IMR-90 (cell line): ENCODE measurements at regions not wholly inside any gene's neighbourhood (a gene's known extent, or its start where the extent isn't known, plus 50 kb on each side); places are given as distances from the start of the nearest gene placed in this dataset.

ENCODE experiments used
- ATAC-seq: fragments of 200-7000 bp; cut with Tn5 transposase; 2 replicates; pipeline ENCODE4 v1.9.1; 2020; ENCODE audit warnings: low read depth, mild to moderate bottlenecking, moderate library complexity
- BruUV-seq: library from RNA; stranded (reverse); fragments of 400-500 nt; replicated peaks from 2 replicates; lab custom pipeline; 2021; lab: Mats Ljungman, UMichigan
- CTCF ChIA-PET: fragments of 300-600 bp; formaldehyde crosslinking; extraction: SDS; loops from one replicate; lab custom pipeline; 2021; ENCODE audit warnings: antibody characterized with exemption; lab: Yijun Ruan, JAX
- POLR2A ChIA-PET: fragments of 300-600 bp; sonication (Branson Sonifier 250); formaldehyde crosslinking; loops from one replicate; lab custom pipeline; 2022; ENCODE audit warnings: antibody characterized with exemption; ENCODE audit not compliant: unreplicated experiment; lab: Charles Lee
- DNase-seq: peaks from one replicate; pipeline ENCODE4 v3.0.0; 2013
- H2AFZ ChIP-seq: replicated peaks from 2 replicates; pipeline ENCODE3; 2013; ENCODE audit warnings: low read length, mild to moderate bottlenecking; ENCODE audit not compliant: poor library complexity
- H2AK5ac ChIP-seq: 2 replicates; pipeline ENCODE4 v1.6.1; 2013; ENCODE audit warnings: low read depth, low read length, inconsistent platforms
- H2AK9ac ChIP-seq: replicated peaks from 2 replicates; pipeline ENCODE3; 2013; ENCODE audit warnings: mild to moderate bottlenecking, low read depth, low read length, moderate library complexity; ENCODE audit not compliant: poor library complexity
- H2BK120ac ChIP-seq: 2 replicates; pipeline ENCODE4 v1.6.1; 2013; ENCODE audit warnings: low read depth, low read length, inconsistent platforms
- H2BK15ac ChIP-seq: 3 replicates; pipeline ENCODE4 v1.6.1; 2013; ENCODE audit warnings: low read depth, low read length, inconsistent platforms
- H2BK20ac ChIP-seq: 2 replicates; pipeline ENCODE4 v1.6.1; 2013; ENCODE audit warnings: low read depth, mild to moderate bottlenecking, inconsistent platforms, low read length, moderate library complexity
- H2BK5ac ChIP-seq: 2 replicates; pipeline ENCODE4 v1.6.1; 2013; ENCODE audit warnings: mild to moderate bottlenecking, low read depth, low read length, inconsistent platforms; ENCODE audit not compliant: poor library complexity, severe bottlenecking
- H3K14ac ChIP-seq: replicated peaks from 2 replicates; pipeline ENCODE4 v1.6.1; 2013; ENCODE audit warnings: low read depth, low read length, inconsistent platforms
- H3K18ac ChIP-seq: 2 replicates; pipeline ENCODE4 v1.6.1; 2013; ENCODE audit warnings: low read depth, low read length, control low read depth
- H3K23ac ChIP-seq: 2 replicates; pipeline ENCODE4 v1.6.1; 2013; ENCODE audit warnings: low read depth, low read length, inconsistent platforms
- H3K27ac ChIP-seq: 2 replicates; pipeline ENCODE4 v1.5.1; 2013; ENCODE audit warnings: mild to moderate bottlenecking, control low read depth, low read length; ENCODE audit not compliant: insufficient read depth
- H3K27me3 ChIP-seq: 2 replicates; pipeline ENCODE4 v1.6.1; 2013; ENCODE audit warnings: low read length; ENCODE audit not compliant: control insufficient read depth, insufficient read depth
- H3K36me3 ChIP-seq: 2 replicates; pipeline ENCODE4 v1.6.1; 2013; ENCODE audit warnings: low read length, mixed read lengths; ENCODE audit not compliant: control insufficient read depth, insufficient read depth
- H3K4ac ChIP-seq: 2 replicates; pipeline ENCODE4 v1.6.1; 2013; ENCODE audit warnings: low read depth, low read length, inconsistent platforms
- H3K4me1 ChIP-seq: 2 replicates; pipeline ENCODE4 v1.6.1; 2013; ENCODE audit warnings: low read length, mixed read lengths; ENCODE audit not compliant: control insufficient read depth, insufficient read depth
- H3K4me2 ChIP-seq: 2 replicates; pipeline ENCODE4 v1.6.1; 2013; ENCODE audit warnings: low read depth, mild to moderate bottlenecking, control low read depth, low read length, moderate library complexity
- H3K4me3 ChIP-seq: 2 replicates; pipeline ENCODE4 v1.5.1; 2013; ENCODE audit warnings: low read depth, mild to moderate bottlenecking, control low read depth, low read length, moderate library complexity; ENCODE audit not compliant: insufficient read depth
- H3K56ac ChIP-seq: 2 replicates; pipeline ENCODE4 v1.6.1; 2013; ENCODE audit warnings: low read length, inconsistent platforms; ENCODE audit not compliant: insufficient read depth; ENCODE audit errors: extremely low read depth
- H3K79me1 ChIP-seq, 2 experiments: 2 replicates each; pipeline ENCODE4 v1.6.1; 2013; ENCODE audit warnings: low read length in 2 of 2, inconsistent platforms in 1 of 2, low read depth in 1 of 2
- H3K9ac ChIP-seq: 2 replicates; pipeline ENCODE4 v1.6.1; 2013; ENCODE audit warnings: low read depth, low read length, control low read depth
- H3K9me1 ChIP-seq: 2 replicates; pipeline ENCODE4 v1.6.1; 2013; ENCODE audit warnings: low read length, inconsistent platforms; ENCODE audit not compliant: insufficient read depth
- H3K9me3 ChIP-seq: 2 replicates; pipeline ENCODE4 v1.6.1; 2013; ENCODE audit warnings: low read length; ENCODE audit not compliant: control insufficient read depth, insufficient read depth
- H4K20me1 ChIP-seq: 2 replicates; pipeline ENCODE4 v1.6.1; 2013; ENCODE audit warnings: low read length, inconsistent platforms; ENCODE audit not compliant: insufficient read depth
- H4K5ac ChIP-seq: 2 replicates; pipeline ENCODE4 v1.6.1; 2013; ENCODE audit warnings: mild to moderate bottlenecking, low read depth, low read length, control low read depth
- H4K8ac ChIP-seq, 2 experiments: 2 replicates each; pipeline ENCODE4 v1.6.1; 2013; ENCODE audit warnings: low read depth in 2 of 2, low read length in 2 of 2, control low read depth in 1 of 2, inconsistent platforms in 1 of 2
- H4K91ac ChIP-seq: 2 replicates; pipeline ENCODE4 v1.6.1; 2013; ENCODE audit warnings: low read depth, low read length, inconsistent platforms; ENCODE audit not compliant: insufficient read depth
- BHLHE40 ChIP-seq: fragments of 150-350 bp; IDR thresholded peaks from 2 replicates; pipeline ENCODE4 v1.6.1; 2016; ENCODE audit warnings: mild to moderate bottlenecking, low read depth, low read length
- CTCF ChIP-seq: conservative IDR thresholded peaks from 2 replicates; pipeline ENCODE4 v1.5.1; 2012; ENCODE audit warnings: mild to moderate bottlenecking, low read depth, low read length, improper control_type of control experiment
- ELK1 ChIP-seq: fragments of 150-350 bp; IDR thresholded peaks from 2 replicates; pipeline ENCODE4 v1.6.1; 2016; ENCODE audit warnings: low read depth, mild to moderate bottlenecking, low read length, moderate library complexity, borderline replicate concordance
- MAFK ChIP-seq: IDR thresholded peaks from 2 replicates; pipeline ENCODE4 v1.6.1; 2012; ENCODE audit warnings: low read depth, low read length, improper control_type of control experiment
- MAZ ChIP-seq: IDR thresholded peaks from 2 replicates; pipeline ENCODE4 v1.6.1; 2012; ENCODE audit warnings: low read depth, mild to moderate bottlenecking, low read length, improper control_type of control experiment, moderate library complexity, borderline replicate concordance
- SMC3 ChIP-seq: fragments of 150-350 bp; IDR thresholded peaks from 2 replicates; pipeline ENCODE4 v1.6.1; 2016; ENCODE audit warnings: low read depth, mild to moderate bottlenecking, antibody characterized with exemption, low read length, moderate library complexity
- whole genome bisulfite sequencing, 2 experiments: methylation state at CpG; one replicate each; pipeline versions ENCODE4 v1.1.5 to v1.1.7; 2013; ENCODE audit warnings: missing lambda C conversion rate in 2 of 2; ENCODE audit not compliant: insufficient read length in 1 of 2; ENCODE audit errors: extremely low coverage in 2 of 2; 5-methylcytosine and 5-hydroxymethylcytosine counted together
- dilution Hi-C: fragments of 300-500 bp; cut with HindIII; formaldehyde crosslinking; loops from one replicate; pipeline ENCODE4 v1.14.3; 2018; ENCODE audit warnings: low sequenced_read_pairs; ENCODE audit not compliant: unreplicated experiment
- in situ Hi-C: fragments of 300-500 bp; cut with MboI; formaldehyde crosslinking; loops from 3 replicates; pipeline ENCODE4 v1.14.3; 2019; ENCODE audit warnings: low sequenced_read_pairs, inconsistent platforms, mixed read lengths
- intact Hi-C: fragments of 100-400 bp; cut with micrococcal nuclease; formaldehyde crosslinking; loops from 2 replicates; pipeline ENCODE4 v1.10.0; 2022

- H3K9me3 ChIP-seq: no peaks in the 10 kb centered on the region
- CTCF ChIA-PET: interaction anchor here (1.4 to 2.2 kb wide), 3 partner anchors 16 to 59 kb away, joined by 3 to 8 read pairs (median 5); no protein-coding TSS in a partner anchor
These were observed 456.8 kb downstream of the DMAC1 start for GRCh38 chr9:7342736-7343135.

More at GRCh38 chr9:7342736-7343135, 456.8 kb downstream of the DMAC1 start:
- H3K4me3 ChIP-seq: no peak overlapping the region
- in situ Hi-C loops (no loop called here), intact Hi-C loops (loop anchor here (2.0 to 10.0 kb wide), 2 partner anchors 194 to 288 kb away; no protein-coding TSS in a partner anchor), dilution Hi-C loops (no loop called here)
- no peak overlapping the region for H4K8ac ChIP-seq
- H2AK5ac ChIP-seq: no peak overlapping the region
- H4K91ac ChIP-seq: no peak overlapping the region
- H3K36me3 ChIP-seq: no peaks in the 10 kb centered on the region
- no peak overlapping the region for H3K23ac ChIP-seq
- H3K9ac ChIP-seq: no peak overlapping the region
- H3K27ac ChIP-seq: no peak overlapping the region
- H2AK9ac ChIP-seq: no peak overlapping the region
- no peak overlapping the region for H3K56ac ChIP-seq
- H3K79me1 ChIP-seq: no peaks in the 10 kb centered on the region
- H2BK20ac ChIP-seq: no peak overlapping the region
- H3K9me1 ChIP-seq: peaks cover 2% of the 10 kb centered on the region; the same call in 1 of the 2 replicates
- ATAC-seq (no peak), DNase-seq (no peak)
- H2AFZ ChIP-seq: no peak overlapping the region
- TF ChIP-seq MAFK (no peak), BHLHE40 (no peak), ELK1 (no peak), SMC3 (no peak), MAZ (no peak), CTCF (no peak)
- no peak overlapping the region for H3K14ac ChIP-seq
- POLR2A ChIA-PET: no interaction called here
- BruUV-seq: no TSS peak
- H3K18ac ChIP-seq: no peak overlapping the region; the same call in 1 of the 2 replicates
- H2BK15ac ChIP-seq: no peak overlapping the region
- 50% methylated on average over 1 of the region's 5 CpGs; no CpG with 5 or more reads in 1 of the 2 experiments for WGBS, 2 experiments
- H3K4me2 ChIP-seq: no peak overlapping the region
- peaks cover 3% of the 10 kb centered on the region for H3K4me1 ChIP-seq
- no peak overlapping the region for H2BK120ac ChIP-seq
- no peaks in the 10 kb centered on the region for H3K27me3 ChIP-seq
- H2BK5ac ChIP-seq: no peak overlapping the region
- H3K4ac ChIP-seq: no peak overlapping the region
- no peaks in the 10 kb centered on the region for H4K20me1 ChIP-seq
- H4K5ac ChIP-seq: no peak overlapping the region; the same call in 1 of the 2 replicates
